ENCODE measurements at regions not wholly inside any gene's neighbourhood (a gene's known extent, or its start where the extent isn't known, plus 50 kb on each side); places are given as distances from the start of the nearest gene placed in this dataset.
A peak's percentile ranks its signal among the peaks of the same experiment; 100 is the strongest.

DNA sequence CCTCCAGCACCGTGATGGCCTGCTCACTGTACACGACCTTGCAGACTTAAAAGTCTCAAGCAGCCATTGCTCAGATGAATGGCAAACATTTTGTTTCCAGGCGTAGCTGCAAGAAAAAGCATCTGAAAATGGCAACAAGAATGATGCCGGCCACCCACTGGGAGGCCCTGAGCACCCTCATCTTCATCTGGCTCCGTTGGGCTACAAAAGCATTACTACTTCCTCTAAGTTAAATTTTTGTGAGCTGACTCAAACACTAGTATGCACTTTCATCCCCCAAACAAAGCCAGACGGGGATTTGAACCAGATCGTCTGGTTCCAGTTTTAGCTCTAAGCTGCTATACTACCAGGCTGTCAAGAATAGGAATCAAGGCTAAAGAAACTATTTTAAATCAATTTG, 116.6 kb upstream of the CDK1 start:
- Mint-ChIP-seq H3K27ac (no peak overlapping the region), H3K4me1 (no peaks in the 10 kb centered on the region), H3K27me3 (peaks cover 0 to 5% (median 0%) of the 10 kb centered on the region in 3 donors), H3K4me3 (no peak overlapping the region), H3K36me3 (no peaks in the 10 kb centered on the region), H3K9me3 (peaks cover 0 to 19% (median 2%) of the 10 kb centered on the region in 7 donors)
- ATAC-seq (ENCODE audit: low read depth in 2 of 2) (no peak), DNase-seq (no peak)

DNA sequence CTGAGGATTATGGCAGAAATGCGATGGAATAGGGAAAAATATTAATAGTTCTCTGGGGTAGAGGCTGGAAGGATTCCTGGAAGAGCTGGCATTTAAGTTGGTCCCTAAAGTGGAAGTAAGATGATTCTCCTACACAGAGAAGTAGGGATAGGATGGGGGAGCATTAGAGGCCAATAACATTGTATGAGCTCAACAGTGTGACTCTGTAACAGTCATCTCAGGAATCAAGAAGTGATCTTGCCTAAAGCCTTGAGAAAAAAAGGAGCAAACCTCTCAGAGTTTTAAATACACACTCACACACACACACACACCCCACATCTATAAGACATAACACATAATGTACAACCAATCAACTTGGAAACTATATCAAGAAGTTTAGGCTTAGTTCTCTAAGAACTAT, 117.7 kb upstream of the CDK1 start:
- no peak for DNase-seq
- Mint-ChIP-seq H3K9me3 (peaks cover 0 to 19% (median 2%) of the 10 kb centered on the region in 7 donors), H3K27me3 (peaks cover 0 to 5% (median 0%) of the 10 kb centered on the region in 3 donors), H3K4me3 (no peak overlapping the region), H3K4me1 (no peaks in the 10 kb centered on the region), H3K27ac (no peak overlapping the region), H3K36me3 (no peaks in the 10 kb centered on the region)
- no peak for ATAC-seq (ENCODE audit: low read depth in 2 of 2)

DNA sequence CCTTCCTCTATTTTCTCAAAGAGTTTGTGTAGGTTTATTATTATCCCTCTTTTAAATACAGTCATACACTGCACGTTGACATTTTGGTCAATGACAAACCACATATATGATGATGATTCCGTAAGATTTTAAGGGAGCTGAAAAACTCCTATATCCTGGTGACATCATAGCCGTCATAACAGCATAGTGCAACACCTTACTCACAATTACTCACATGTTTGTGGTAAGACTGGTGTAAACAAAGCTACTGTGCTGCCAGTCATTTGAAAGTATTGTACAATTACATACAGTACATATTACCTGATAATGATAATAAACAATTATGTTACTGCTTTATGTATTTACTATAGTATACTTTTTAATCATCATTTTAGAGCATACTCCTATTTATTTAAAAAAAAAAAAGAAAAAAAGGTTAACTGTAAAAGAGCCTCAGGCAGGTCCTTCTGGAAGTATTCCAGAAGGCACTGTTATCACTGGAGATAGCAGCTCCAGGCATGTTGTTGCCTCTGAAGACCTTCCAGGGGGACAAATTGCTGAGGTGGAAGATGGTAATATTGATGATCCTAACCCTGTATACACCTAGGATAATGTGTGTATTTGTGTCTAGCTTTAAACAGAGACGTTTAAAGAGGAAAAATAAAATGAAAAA, 123.3 kb upstream of the CDK1 start:
- Mint-ChIP-seq H3K36me3 (no peaks in the 10 kb centered on the region), H3K27ac (no peak overlapping the region), H3K27me3 (no peaks in the 10 kb centered on the region), H3K9me3 (peaks cover 0 to 19% (median 2%) of the 10 kb centered on the region in 7 donors), H3K4me1 (peaks cover 5 to 18% (median 14%) of the 10 kb centered on the region in 3 donors), H3K4me3 (no peak overlapping the region)
- no peak for DNase-seq
- no peak for ATAC-seq (ENCODE audit: low read depth in 2 of 2)

DNA sequence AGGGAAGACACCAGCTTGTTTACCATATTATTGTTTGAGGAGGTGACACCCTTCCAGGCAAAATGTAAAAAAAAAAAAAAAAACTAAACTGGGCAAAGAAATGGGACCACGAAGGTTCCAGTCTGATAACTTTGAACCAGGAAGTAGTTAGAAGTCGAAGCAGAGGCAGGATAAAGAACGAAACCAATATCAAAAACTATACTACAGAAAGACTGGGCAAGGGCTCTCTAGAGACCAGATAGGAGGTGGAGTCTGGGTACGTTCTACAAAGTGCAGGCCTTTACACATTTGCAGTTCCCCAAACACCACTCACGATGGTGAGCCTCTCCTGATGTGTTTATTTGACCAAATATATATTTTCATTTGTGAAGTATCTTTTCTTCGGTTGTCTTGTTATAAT, 125.7 kb upstream of the CDK1 start:
- H3K27me3 Mint-ChIP-seq = no peaks in the 10 kb centered on the region
- peaks cover 0 to 4% (median 0%) of the 10 kb centered on the region in 7 donors for H3K9me3 Mint-ChIP-seq
- peak; percentile 93 to 97 for ATAC-seq (ENCODE audit: low read depth in 2 of 2)
- DNase-seq = peak; percentile 2
- H3K36me3 Mint-ChIP-seq = no peaks in the 10 kb centered on the region
- peaks cover 5 to 18% (median 14%) of the 10 kb centered on the region in 3 donors for H3K4me1 Mint-ChIP-seq
- H3K27ac Mint-ChIP-seq = peak overlapping the region in 4 of 6 donors; percentile 7 to 66 (median 60)
- H3K4me3 Mint-ChIP-seq = peak overlapping the region in 1 of 8 donors; percentile 71

DNA sequence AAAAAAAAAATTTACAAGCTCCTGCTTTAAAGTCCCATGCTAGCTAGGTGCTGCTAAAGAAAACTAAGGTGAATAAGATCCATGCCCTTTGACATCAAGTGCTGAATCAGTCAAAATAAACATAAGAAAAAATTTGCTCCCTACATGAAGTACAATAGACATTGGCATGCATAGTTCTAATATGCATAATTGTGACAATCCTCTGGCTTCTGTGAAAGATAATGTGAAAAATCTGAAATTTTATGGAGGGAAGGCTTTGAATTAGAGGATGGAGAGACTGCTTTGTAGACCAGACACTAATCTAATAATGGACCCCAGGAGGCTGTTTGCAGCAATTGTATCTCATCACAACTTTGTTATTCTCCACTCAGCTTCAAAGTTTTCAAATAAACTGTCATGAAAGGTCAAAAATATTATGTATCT, 127.9 kb upstream of the CDK1 start:
- Mint-ChIP-seq H3K27ac (peak overlapping the region in 2 of 6 donors; percentile 48 to 52), H3K4me1 (peaks cover 5 to 18% (median 14%) of the 10 kb centered on the region in 3 donors), H3K4me3 (no peak overlapping the region), H3K36me3 (no peaks in the 10 kb centered on the region), H3K27me3 (no peaks in the 10 kb centered on the region), H3K9me3 (peaks cover 0 to 2% (median 0%) of the 10 kb centered on the region in 7 donors)
- no peak for ATAC-seq (ENCODE audit: low read depth in 2 of 2)
- no peak for DNase-seq

DNA sequence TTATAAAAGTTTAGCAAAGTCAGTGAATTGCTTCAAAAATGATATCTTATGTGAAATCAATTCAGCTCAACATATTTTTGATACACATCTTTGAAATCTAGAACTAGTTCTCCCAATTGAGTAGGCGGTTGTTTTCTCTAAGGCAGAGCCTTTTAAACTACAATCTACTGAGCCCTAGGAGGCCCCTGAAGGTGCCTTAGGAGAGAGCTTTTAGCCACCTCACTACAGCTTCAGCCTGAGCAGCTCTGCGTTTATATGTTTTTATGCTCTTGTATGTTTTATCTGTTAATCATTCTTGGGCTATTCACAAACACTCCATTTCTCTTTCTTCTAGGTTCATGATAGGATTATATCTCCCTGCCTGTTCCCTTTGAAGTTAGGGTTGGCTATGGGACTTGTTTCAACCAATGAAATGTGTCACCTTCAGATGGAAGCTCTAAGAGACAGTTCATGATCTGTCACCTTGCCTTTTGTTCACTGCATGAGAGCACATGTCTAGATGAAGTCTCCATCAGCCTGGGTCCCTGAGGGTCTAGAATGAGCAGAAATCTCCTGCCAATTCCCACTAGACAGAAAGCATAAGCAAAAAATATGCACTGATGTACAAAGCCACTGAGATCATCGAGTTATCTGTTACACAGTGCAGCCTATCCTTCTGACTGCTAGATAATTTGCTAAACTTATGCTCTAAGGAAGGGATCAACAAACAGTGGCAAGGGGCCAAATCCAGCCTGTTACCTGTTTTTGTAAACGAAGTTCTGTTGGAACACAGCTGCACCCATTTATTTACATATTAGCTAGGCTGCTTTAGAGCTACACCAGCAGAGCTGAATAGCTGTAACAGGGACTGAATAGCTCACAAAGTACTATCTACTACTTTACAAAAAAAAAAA, 128.5 kb upstream of the CDK1 start:
- Mint-ChIP-seq H3K4me1 (peaks cover 5 to 18% (median 14%) of the 10 kb centered on the region in 3 donors), H3K9me3 (peaks cover 0 to 2% (median 0%) of the 10 kb centered on the region in 7 donors), H3K27ac (peak overlapping the region in 3 of 6 donors; percentile 28 to 48 (median 48)), H3K4me3 (no peak overlapping the region), H3K36me3 (no peaks in the 10 kb centered on the region), H3K27me3 (no peaks in the 10 kb centered on the region)
- DNase-seq (no peak), ATAC-seq (ENCODE audit: low read depth in 2 of 2) (no peak)

DNA sequence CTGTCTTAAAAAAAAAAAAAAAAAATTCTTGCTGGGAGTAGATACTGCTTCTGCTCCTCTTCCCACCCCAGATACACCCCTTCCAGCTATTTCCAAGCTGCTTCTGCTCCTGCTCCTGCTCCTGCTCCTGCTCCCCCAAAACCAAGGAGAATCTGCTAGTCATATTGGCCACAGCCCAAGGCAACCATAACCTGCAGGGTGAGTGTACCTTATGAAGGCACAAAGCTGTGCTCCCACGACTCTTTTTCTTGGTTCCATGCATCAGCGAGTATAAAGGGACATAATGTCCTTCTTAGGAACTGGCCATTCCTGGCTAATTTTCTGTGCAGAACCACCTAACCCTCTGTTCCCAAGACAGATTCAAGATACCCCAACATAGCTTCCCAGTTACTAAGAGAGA, 129.5 kb upstream of the CDK1 start:
- Mint-ChIP-seq H3K27me3 (no peaks in the 10 kb centered on the region), H3K36me3 (no peaks in the 10 kb centered on the region), H3K4me3 (no peak overlapping the region), H3K4me1 (peaks cover 5 to 18% (median 14%) of the 10 kb centered on the region in 3 donors), H3K9me3 (peaks cover 0 to 2% (median 0%) of the 10 kb centered on the region in 7 donors), H3K27ac (no peak overlapping the region)
- DNase-seq = no peak
- ATAC-seq (ENCODE audit: low read depth in 2 of 2) = no peak

DNA sequence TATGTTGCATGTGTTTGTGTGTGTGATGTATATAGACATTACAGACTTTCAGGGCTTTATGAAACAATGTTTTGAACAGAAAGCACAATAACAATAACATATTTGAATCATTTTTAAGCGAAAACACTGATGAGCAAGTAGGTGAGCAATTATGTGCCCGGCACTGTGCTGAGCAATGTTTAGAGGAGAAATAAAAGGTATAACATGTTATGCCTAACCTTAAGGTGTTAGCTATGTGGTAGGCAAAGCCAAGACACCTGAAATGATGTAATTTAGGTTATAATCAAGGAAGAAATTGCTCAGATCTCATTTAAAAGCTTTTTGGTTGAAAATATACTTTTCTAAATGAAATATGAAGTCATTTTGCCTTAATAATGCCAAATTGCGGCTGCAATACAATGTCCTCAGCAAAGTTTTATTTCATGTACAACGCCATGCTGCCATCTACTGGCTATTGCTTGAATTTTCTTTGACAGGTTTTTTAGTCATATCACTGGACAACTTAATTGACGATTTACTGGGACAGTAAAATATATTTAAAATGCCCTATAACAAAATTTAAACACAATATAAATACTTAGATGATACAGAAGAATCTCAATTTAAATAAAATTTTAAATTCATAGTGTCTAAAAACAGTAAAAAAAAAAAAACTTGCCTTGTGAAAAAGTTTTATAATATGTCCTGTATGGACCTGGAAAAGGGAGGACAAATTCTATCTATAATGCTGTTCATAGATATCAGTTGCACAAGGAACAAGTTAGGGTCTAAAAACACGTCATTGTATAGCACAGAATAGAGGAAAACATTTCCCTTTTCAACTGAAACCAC, 131.1 kb upstream of the CDK1 start:
- Mint-ChIP-seq H3K9me3 (no peaks in the 10 kb centered on the region), H3K36me3 (no peaks in the 10 kb centered on the region), H3K4me1 (peaks cover 1 to 3% (median 2%) of the 10 kb centered on the region in 3 donors), H3K27me3 (no peaks in the 10 kb centered on the region), H3K27ac (no peak overlapping the region), H3K4me3 (no peak overlapping the region)
- ATAC-seq (ENCODE audit: low read depth in 2 of 2) (peak; percentile 46 to 53), DNase-seq (peak; percentile 45)

DNA sequence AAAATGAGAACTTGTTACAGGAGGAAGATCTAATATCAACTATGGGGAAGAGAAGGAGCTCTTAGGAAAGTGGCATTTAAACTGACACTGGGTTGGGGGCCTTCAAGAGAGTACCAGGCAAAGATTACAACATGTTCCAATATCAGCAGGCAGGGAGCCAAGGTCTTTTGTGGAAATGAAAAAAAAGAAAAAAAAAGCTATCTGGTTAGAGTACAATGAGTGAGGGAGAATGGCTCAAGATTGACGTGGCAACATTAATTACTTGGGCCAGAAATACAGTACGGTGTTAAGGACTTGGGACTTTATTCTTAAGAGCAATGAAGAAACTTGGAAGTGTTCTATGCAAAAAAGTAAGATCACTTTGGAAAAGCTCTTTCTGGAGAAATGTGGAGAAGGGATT, 132.3 kb upstream of the CDK1 start:
- ATAC-seq (ENCODE audit: low read depth in 2 of 2) = no peak
- H3K27me3 Mint-ChIP-seq = no peaks in the 10 kb centered on the region
- no peak for DNase-seq
- H3K4me1 Mint-ChIP-seq = no peaks in the 10 kb centered on the region
- no peak overlapping the region for H3K4me3 Mint-ChIP-seq
- no peaks in the 10 kb centered on the region for H3K9me3 Mint-ChIP-seq
- H3K36me3 Mint-ChIP-seq = no peaks in the 10 kb centered on the region
- H3K27ac Mint-ChIP-seq = no peak overlapping the region

DNA sequence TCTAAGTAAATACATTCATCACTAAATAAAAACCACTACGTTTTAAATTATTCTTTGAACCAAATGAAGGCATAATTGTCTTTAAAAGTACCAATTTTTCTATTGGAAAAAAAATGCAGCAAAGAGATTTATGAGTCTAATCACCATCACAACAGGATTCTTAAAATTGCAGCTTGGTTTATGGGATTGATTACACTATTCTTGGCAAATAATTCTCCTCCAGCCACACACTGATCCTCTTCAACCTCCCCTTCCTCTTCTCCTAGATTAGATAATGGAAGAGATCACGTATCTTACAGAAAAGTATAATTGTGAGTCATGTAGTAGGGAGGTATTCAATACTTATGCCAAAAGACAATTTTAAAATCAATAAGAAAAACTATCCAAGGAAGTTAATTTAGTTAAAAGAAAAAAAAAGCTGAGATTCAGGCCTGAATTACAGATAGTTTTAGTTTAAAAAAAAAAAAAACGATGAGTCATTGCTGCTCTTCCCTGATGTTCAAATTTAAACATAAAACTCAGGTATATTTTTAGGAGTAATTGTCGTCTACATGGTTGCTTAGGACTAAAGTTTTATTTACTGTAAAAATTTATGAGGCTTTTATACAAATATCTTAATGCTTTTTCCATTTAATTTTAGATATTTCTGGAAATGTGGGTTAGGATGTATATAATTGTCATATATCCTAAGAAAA, 133.7 kb upstream of the CDK1 start:
- no peak overlapping the region for H3K4me3 Mint-ChIP-seq
- peak overlapping the region in 2 of 6 donors; percentile 5 to 43 for H3K27ac Mint-ChIP-seq
- H3K27me3 Mint-ChIP-seq = no peaks in the 10 kb centered on the region
- ATAC-seq (ENCODE audit: low read depth in 2 of 2) (no peak), DNase-seq (no peak)
- no peaks in the 10 kb centered on the region for H3K36me3 Mint-ChIP-seq
- no peaks in the 10 kb centered on the region for H3K4me1 Mint-ChIP-seq
- H3K9me3 Mint-ChIP-seq = peaks cover 0 to 1% (median 0%) of the 10 kb centered on the region in 7 donors

DNA sequence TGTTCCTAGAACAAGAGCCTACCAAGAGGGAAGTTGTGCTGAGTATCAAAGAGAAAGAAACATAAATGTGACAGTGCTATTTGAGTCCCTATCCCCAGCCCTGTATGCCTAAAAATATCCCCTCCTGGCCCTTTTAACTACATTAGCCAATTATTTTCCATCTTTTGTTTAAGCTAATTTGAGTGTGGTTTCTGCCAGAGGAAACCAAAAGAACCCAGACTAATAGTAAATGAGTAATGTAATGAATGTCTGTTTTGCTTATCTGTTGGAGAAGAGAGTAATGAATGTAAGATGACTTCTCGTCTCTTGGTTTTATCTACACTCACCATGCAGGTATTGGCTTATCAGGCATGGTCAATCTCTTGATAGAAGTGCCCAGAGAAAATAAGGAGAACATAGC, 134.4 kb upstream of the CDK1 start:
- ATAC-seq (ENCODE audit: low read depth in 2 of 2) = no peak
- Mint-ChIP-seq H3K27me3 (no peaks in the 10 kb centered on the region), H3K4me1 (no peaks in the 10 kb centered on the region), H3K9me3 (peaks cover 0 to 1% (median 0%) of the 10 kb centered on the region in 7 donors), H3K4me3 (no peak overlapping the region), H3K27ac (peak overlapping the region in 1 of 6 donors; percentile 5), H3K36me3 (no peaks in the 10 kb centered on the region)
- DNase-seq = no peak

DNA sequence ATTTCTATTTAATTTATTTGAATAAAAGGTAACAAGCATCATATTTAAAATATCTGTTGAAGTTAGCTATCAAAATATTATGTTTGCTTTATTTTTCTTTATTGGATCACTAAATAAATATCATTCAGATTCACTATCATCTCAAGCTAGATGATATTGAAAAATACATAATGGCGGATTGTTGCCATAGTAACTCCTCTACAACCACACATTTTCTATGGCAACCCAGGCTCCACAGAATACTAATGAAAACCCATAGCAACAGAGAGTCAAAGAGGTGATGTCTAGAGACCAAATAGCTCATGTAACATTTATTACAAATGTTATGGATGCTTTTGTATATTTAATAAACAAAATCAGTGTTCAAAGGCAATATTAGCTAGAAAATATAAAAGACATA, 148.9 kb upstream of the CDK1 start:
- Mint-ChIP-seq H3K27me3 (peaks cover 12 to 22% (median 14%) of the 10 kb centered on the region in 3 donors), H3K4me1 (no peaks in the 10 kb centered on the region), H3K27ac (no peak overlapping the region), H3K9me3 (no peaks in the 10 kb centered on the region), H3K4me3 (no peak overlapping the region), H3K36me3 (no peaks in the 10 kb centered on the region)
- DNase-seq (no peak), ATAC-seq (ENCODE audit: low read depth in 2 of 2) (no peak)
